Caco-2 (cell line): ENCODE measurements at regions not wholly inside any gene's neighbourhood (a gene's known extent, or its start where the extent isn't known, plus 50 kb on each side); places are given as distances from the start of the nearest gene placed in this dataset.
A peak's percentile ranks its signal among the peaks of the same experiment; 100 is the strongest.
"Not testable (repeated sequence)": the region's sequence is repeated elsewhere in the genome, so short reads cannot be mapped to it uniquely, and the experiment has no call there.

Experiments
- BruUV-seq: library from RNA; stranded (reverse); fragments of 400-500 nt; replicated peaks from 2 replicates; lab custom pipeline; 2021; lab: Mats Ljungman, UMichigan
- CTCF ChIA-PET: fragments of 300-600 bp; sonication (Branson Sonifier 250); formaldehyde crosslinking; loops from one replicate; lab custom pipeline; 2022; ENCODE audit warnings: antibody characterized with exemption; lab: Charles Lee
- POLR2A ChIA-PET: fragments of 300-600 bp; sonication (Branson Sonifier 250); formaldehyde crosslinking; loops from one replicate; lab custom pipeline; 2022; ENCODE audit warnings: antibody characterized with exemption; lab: Charles Lee
- DNase-seq, 2 experiments: peaks; one replicate each; pipeline versions ENCODE4 v3.0.0 to v3.0.0-alpha.2; 2020 to 2022
- H3K27me3 ChIP-seq: replicated peaks from 2 replicates; pipeline ENCODE4 v1.6.0; 2011; ENCODE audit warnings: low read length; ENCODE audit not compliant: control insufficient read depth, insufficient read depth
- H3K36me3 ChIP-seq: 2 replicates; pipeline ENCODE4 v1.5.1; 2011; ENCODE audit warnings: low read length; ENCODE audit not compliant: control insufficient read depth, insufficient read depth
- H3K4me1 ChIP-seq: fragments of 250-450 bp; sonication (Bioruptor Pico); 2 replicates; pipeline ENCODE4 v1.5.1; 2020; ENCODE audit warnings: mild to moderate bottlenecking
- H3K4me3 ChIP-seq: 2 replicates; pipeline ENCODE4 v1.5.1; 2011; ENCODE audit warnings: low read depth, mild to moderate bottlenecking, control low read depth, low read length
- H3K9me3 ChIP-seq: fragments of 250-450 bp; sonication (Bioruptor Pico); 2 replicates; pipeline ENCODE4 v1.5.1; 2020; ENCODE audit warnings: mild to moderate bottlenecking, moderate library complexity
- H3K27ac Mint-ChIP-seq: one replicate; pipeline ENCODE4 v1.8.0; 2022; ENCODE audit warnings: mixed read lengths; ENCODE audit not compliant: unreplicated experiment
- H3K27me3 Mint-ChIP-seq: one replicate; pipeline ENCODE4 v1.8.0; 2022; ENCODE audit warnings: mixed read lengths; ENCODE audit not compliant: insufficient read depth, unreplicated experiment
- H3K36me3 Mint-ChIP-seq: one replicate; pipeline ENCODE4 v1.8.0; 2022; ENCODE audit warnings: mild to moderate bottlenecking, mixed read lengths; ENCODE audit not compliant: insufficient read depth, unreplicated experiment
- H3K4me1 Mint-ChIP-seq: one replicate; pipeline ENCODE4 v1.8.0; 2022; ENCODE audit warnings: low read depth, mixed read lengths; ENCODE audit not compliant: unreplicated experiment
- H3K4me3 Mint-ChIP-seq: one replicate; pipeline ENCODE4 v1.8.0; 2022; ENCODE audit warnings: mild to moderate bottlenecking, moderate library complexity, mixed read lengths; ENCODE audit not compliant: unreplicated experiment
- H3K9me3 Mint-ChIP-seq: one replicate; pipeline ENCODE4 v1.8.0; 2022; ENCODE audit warnings: mixed read lengths; ENCODE audit not compliant: unreplicated experiment
- CTCF ChIP-seq, 2 experiments: fragments of 200-600 bp in 1 of 2; IDR thresholded peaks; 1 replicate in 1 of 2; 2 replicates in 1 of 2; pipeline versions ENCODE4 v1.5.1 to v1.8.0; 2011 to 2022; ENCODE audit warnings: antibody characterized with exemption in 1 of 2, control low read depth in 1 of 2, inconsistent platforms in 1 of 2, low read depth in 1 of 2, low read length in 1 of 2, mild to moderate bottlenecking in 1 of 2, moderate library complexity in 1 of 2; ENCODE audit not compliant: insufficient read depth in 1 of 2, severe bottlenecking in 1 of 2, unreplicated experiment in 1 of 2
- intact Hi-C: fragments of 100-400 bp; cut with micrococcal nuclease; formaldehyde crosslinking; loops from one replicate; pipeline ENCODE4 v1.10.0; 2022; ENCODE audit not compliant: unreplicated experiment

DNA sequence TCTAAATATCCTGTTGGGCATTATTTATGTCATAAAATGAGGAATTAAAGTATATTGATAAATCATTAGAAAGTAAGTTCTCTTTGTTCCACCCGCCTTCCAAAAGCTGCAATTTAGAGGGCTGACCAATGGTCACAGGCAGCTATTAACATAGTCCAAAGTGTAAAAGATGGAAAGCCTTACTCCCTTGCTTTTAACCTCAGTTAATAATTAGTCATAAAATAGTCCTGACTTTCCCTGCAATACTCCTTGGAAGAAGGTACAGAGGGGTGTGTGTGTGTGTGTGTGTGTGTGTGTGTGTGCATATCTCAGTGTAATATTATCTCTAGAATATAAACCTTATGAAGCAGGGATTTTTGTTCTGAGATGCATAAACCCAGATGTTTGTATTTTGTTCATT is 275.4 kb downstream of the FAT4 start:
- H3K27me3 Mint-ChIP-seq: no peaks in the 10 kb centered on the region
- H3K36me3 ChIP-seq: no peaks in the 10 kb centered on the region
- H3K4me1 ChIP-seq: 0 out of 2 replicates have a peak, but pooled peaks cover 7% of the 10 kb centered on the region
- TF ChIP-seq CTCF (IDR thresholded peaks at IDR 0.05; ENCODE audit: insufficient read depth in 1 of 2, low read depth in 1 of 2, low read length in 1 of 2, severe bottlenecking in 1 of 2, unreplicated experiment in 1 of 2): no peak
- no peaks in the 10 kb centered on the region for H3K9me3 ChIP-seq
- H3K36me3 Mint-ChIP-seq: no peaks in the 10 kb centered on the region
- H3K9me3 Mint-ChIP-seq: no peaks in the 10 kb centered on the region
- no peak overlapping the region for H3K4me3 ChIP-seq
- POLR2A ChIA-PET: no interaction called here
- CTCF ChIA-PET: no interaction called here
- intact Hi-C loops: loop anchor here (10.0 kb wide), 1 partner anchor 275 kb away; the partner anchor contains the start of gene FAT4
- H3K27ac Mint-ChIP-seq: no peak overlapping the region
- H3K27me3 ChIP-seq: no peaks in the 10 kb centered on the region
- H3K4me1 Mint-ChIP-seq: no peaks in the 10 kb centered on the region
- H3K4me3 Mint-ChIP-seq: no peak overlapping the region
- peak; percentile 11 to 49 for DNase-seq
- BruUV-seq: no TSS peak

- Mint-ChIP-seq H3K4me3 (no peak overlapping the region), H3K36me3 (no peaks in the 10 kb centered on the region), H3K4me1 (no peaks in the 10 kb centered on the region), H3K9me3 (no peaks in the 10 kb centered on the region), H3K27me3 (no peaks in the 10 kb centered on the region), H3K27ac (peak overlapping the region; percentile 58)
- ChIA-PET POLR2A (no interaction called here), CTCF (no interaction called here)
- Histone ChIP-seq H3K4me3 (no peak overlapping the region), H3K36me3 (no peaks in the 10 kb centered on the region), H3K4me1 (0 out of 2 replicates have a peak, but pooled peaks cover 7% of the 10 kb centered on the region), H3K9me3 (no peaks in the 10 kb centered on the region), H3K27me3 (no peaks in the 10 kb centered on the region)
- BruUV-seq: no TSS peak
- DNase-seq: no peak
- no peak for TF ChIP-seq CTCF (IDR thresholded peaks at IDR 0.05; ENCODE audit: insufficient read depth in 1 of 2, low read depth in 1 of 2, low read length in 1 of 2, severe bottlenecking in 1 of 2, unreplicated experiment in 1 of 2)
- intact Hi-C loops: loop anchor here (10.0 kb wide), 1 partner anchor 276 kb away; the partner anchor contains the start of gene FAT4
These were observed 276.5 kb downstream of the FAT4 start for GRCh38 chr4:125591290-125591689.

GRCh38 chr4:125594056-125594602 is 279.4 kb downstream of the FAT4 start:
- intact Hi-C loops: loop anchor here (10.0 kb wide), 1 partner anchor 279 kb away; the partner anchor contains the start of gene FAT4
- BruUV-seq: no TSS peak
- TF ChIP-seq CTCF (IDR thresholded peaks at IDR 0.05; ENCODE audit: insufficient read depth in 1 of 2, low read depth in 1 of 2, low read length in 1 of 2, severe bottlenecking in 1 of 2, unreplicated experiment in 1 of 2): no peak
- ChIA-PET POLR2A (no interaction called here), CTCF (no interaction called here)
- no peaks in the 10 kb centered on the region for H3K36me3 Mint-ChIP-seq
- Histone ChIP-seq H3K4me1 (0 out of 2 replicates have a peak, but pooled peaks cover 7% of the 10 kb centered on the region), H3K27me3 (no peaks in the 10 kb centered on the region), H3K4me3 (no peak overlapping the region), H3K36me3 (no peaks in the 10 kb centered on the region), H3K9me3 (no peaks in the 10 kb centered on the region)
- H3K4me3 Mint-ChIP-seq: no peak overlapping the region
- no peaks in the 10 kb centered on the region for H3K27me3 Mint-ChIP-seq
- DNase-seq: no peak
- H3K9me3 Mint-ChIP-seq: no peaks in the 10 kb centered on the region
- H3K4me1 Mint-ChIP-seq: no peaks in the 10 kb centered on the region
- H3K27ac Mint-ChIP-seq: no peak overlapping the region

DNA sequence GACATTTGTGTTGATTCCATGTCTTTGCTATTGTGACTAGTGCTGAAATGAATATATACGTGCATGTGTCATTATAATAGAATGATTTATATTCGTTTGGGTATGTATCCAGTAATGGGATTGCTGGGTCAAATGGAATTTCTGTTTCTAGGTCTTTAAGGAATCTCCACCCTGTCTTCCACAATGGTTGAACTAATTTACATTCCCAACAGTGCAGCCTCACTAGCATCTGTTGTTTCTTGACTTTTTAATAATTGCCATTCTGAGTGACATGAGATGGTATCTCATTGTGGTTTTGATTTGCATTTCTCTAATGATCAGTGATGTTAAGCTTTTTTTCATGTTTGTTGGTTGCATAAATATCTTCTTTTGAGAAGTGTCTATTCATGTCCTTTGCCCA is 291.2 kb downstream of the FAT4 start:
- DNase-seq, H3K4me1 ChIP-seq, CTCF ChIA-PET, H3K4me1 Mint-ChIP-seq, H3K9me3 ChIP-seq, H3K27ac Mint-ChIP-seq, H3K9me3 Mint-ChIP-seq, H3K36me3 ChIP-seq, POLR2A ChIA-PET, intact Hi-C loops, BruUV-seq, H3K27me3 Mint-ChIP-seq, H3K4me3 Mint-ChIP-seq, H3K4me3 ChIP-seq, H3K27me3 ChIP-seq, H3K36me3 Mint-ChIP-seq: not testable (repeated sequence)
